Keratinocyte (primary cell): ENCODE measurements at regions not wholly inside any gene's neighbourhood (a gene's known extent, or its start where the extent isn't known, plus 50 kb on each side); places are given as distances from the start of the nearest gene placed in this dataset.
A peak's percentile ranks its signal among the peaks of the same experiment; 100 is the strongest.

Source experiments
- DNase-seq: peaks from one replicate; pipeline ENCODE4 v3.0.0-alpha.2; 2011; ENCODE audit warnings: low read depth, missing footprints, low spot score
- FAIRE-seq: peaks from 2 replicates; lab custom pipeline; 2011; peaks lifted over from hg19 to GRCh38; lab: Jason Lieb, UNC
- H2AFZ ChIP-seq: 2 replicates; pipeline ENCODE4 v1.6.0; 2012; ENCODE audit warnings: low read length, control low read depth, inconsistent platforms; ENCODE audit not compliant: control insufficient read depth
- H3K27ac ChIP-seq: 2 replicates; pipeline ENCODE4 v1.5.1; 2011; ENCODE audit warnings: low read length; ENCODE audit not compliant: control insufficient read depth, insufficient read depth
- H3K27me3 ChIP-seq: 3 replicates; pipeline ENCODE4 v1.6.0; 2011; ENCODE audit warnings: low read length; ENCODE audit not compliant: control insufficient read depth, insufficient read depth; ENCODE audit errors: extremely low read depth
- H3K36me3 ChIP-seq, 2 experiments: 2 replicates in 1 of 2; 3 replicates in 1 of 2; pipeline ENCODE4 v1.5.1; 2011; ENCODE audit warnings: low read length in 2 of 2, mild to moderate bottlenecking in 1 of 2; ENCODE audit not compliant: control insufficient read depth in 2 of 2, insufficient read depth in 2 of 2; ENCODE audit errors: extremely low read depth in 1 of 2
- H3K4me1 ChIP-seq: 3 replicates; pipeline ENCODE4 v1.5.1; 2011; ENCODE audit warnings: low read length; ENCODE audit not compliant: control insufficient read depth, insufficient read depth; ENCODE audit errors: extremely low read depth
- H3K4me2 ChIP-seq: 3 replicates; pipeline ENCODE4 v1.6.0; 2011; ENCODE audit warnings: low read depth, low read length; ENCODE audit not compliant: control insufficient read depth, insufficient read depth; ENCODE audit errors: extremely low read depth
- H3K4me3 ChIP-seq, 3 experiments: fragments of 200-600 bp in 1 of 3; sonication (generic) in 1 of 3; 2 replicates in 2 of 3; 3 replicates in 1 of 3; pipeline ENCODE4 v1.5.1; 2011 to 2016; ENCODE audit warnings: low read length in 3 of 3, mild to moderate bottlenecking in 3 of 3, control low read depth in 2 of 3, inconsistent platforms in 1 of 3, low read depth in 1 of 3, mixed read lengths in 1 of 3, mixed run types in 1 of 3, moderate library complexity in 1 of 3; ENCODE audit not compliant: control insufficient read depth in 2 of 3, insufficient read depth in 2 of 3; ENCODE audit errors: extremely low read depth in 1 of 3
- H3K79me2 ChIP-seq: 2 replicates; pipeline ENCODE4 v1.6.0; 2012; ENCODE audit warnings: low read length; ENCODE audit not compliant: control insufficient read depth, insufficient read depth
- H3K9ac ChIP-seq: 3 replicates; pipeline ENCODE4 v1.6.0; 2011; ENCODE audit warnings: low read length; ENCODE audit not compliant: control insufficient read depth, insufficient read depth; ENCODE audit errors: extremely low read depth
- H3K9me1 ChIP-seq: 3 replicates; pipeline ENCODE4 v1.6.0; 2011; ENCODE audit warnings: low read length; ENCODE audit not compliant: control insufficient read depth, insufficient read depth; ENCODE audit errors: extremely low read depth
- H3K9me3 ChIP-seq: 2 replicates; pipeline ENCODE4 v1.5.1; 2012; ENCODE audit warnings: low read depth, low read length; ENCODE audit not compliant: control insufficient read depth
- H4K20me1 ChIP-seq: 3 replicates; pipeline ENCODE4 v1.6.0; 2011; ENCODE audit warnings: low read length; ENCODE audit not compliant: control insufficient read depth, insufficient read depth; ENCODE audit errors: extremely low read depth
- CTCF ChIP-seq, 3 experiments: IDR thresholded peaks in 1 of 3; conservative IDR thresholded peaks in 1 of 3; optimal IDR thresholded peaks in 1 of 3; 2 replicates in 2 of 3; 3 replicates in 1 of 3; pipeline versions ENCODE3 to v1.5.1; 2011; ENCODE audit warnings: low read length in 3 of 3, mild to moderate bottlenecking in 3 of 3, moderate library complexity in 2 of 3, control low read depth in 1 of 3, inconsistent platforms in 1 of 3; ENCODE audit not compliant: insufficient read depth in 2 of 3; ENCODE audit errors: extremely low read depth in 1 of 3
- EZH2 ChIP-seq: IDR thresholded peaks from one replicate; pipeline ENCODE4 v1.6.1; 2012; ENCODE audit warnings: inconsistent platforms, mild to moderate bottlenecking, low read length, moderate library complexity
- dilution Hi-C: fragments of 300-500 bp; cut with MboI; formaldehyde crosslinking; loops from one replicate; pipeline ENCODE4 v1.7.0; 2020; ENCODE audit warnings: low sequenced_read_pairs; ENCODE audit not compliant: extremely low pct_ligation_motif_present

GRCh38 chr6:90456001-90456400 lies 130.9 kb downstream of the MAP3K7 start:
- Histone ChIP-seq H3K36me3 (no peaks in the 10 kb centered on the region), H3K79me2 (no peaks in the 10 kb centered on the region), H3K27me3 (no peaks in the 10 kb centered on the region), H3K4me3 (no peak overlapping the region), H4K20me1 (no peaks in the 10 kb centered on the region), H2AFZ (no peak overlapping the region), H3K27ac (no peak overlapping the region), H3K9me1 (no peaks in the 10 kb centered on the region), H3K4me1 (peaks cover 11% of the 10 kb centered on the region), H3K9ac (no peak overlapping the region), H3K9me3 (no peaks in the 10 kb centered on the region), H3K4me2 (no peak overlapping the region)
- no peak for DNase-seq
- TF ChIP-seq CTCF (optimal IDR thresholded peaks at IDR 0.05 in 1 of 3, IDR thresholded peaks at IDR 0.05 in 1 of 3, conservative IDR thresholded peaks at IDR 0.05 in 1 of 3; ENCODE audit: extremely low read depth in 1 of 3, insufficient read depth in 2 of 3, low read length in 3 of 3) (no peak), EZH2 (no peak)
- FAIRE-seq, result no peak
- dilution Hi-C loops, result no loop called here

- peak overlapping the region; percentile 19 for H3K4me2 ChIP-seq
- H3K4me3 ChIP-seq, result no peak overlapping the region
- H3K9me3 ChIP-seq, result no peaks in the 10 kb centered on the region
- no peak for TF ChIP-seq CTCF (optimal IDR thresholded peaks at IDR 0.05 in 1 of 3, IDR thresholded peaks at IDR 0.05 in 1 of 3, conservative IDR thresholded peaks at IDR 0.05 in 1 of 3; ENCODE audit: extremely low read depth in 1 of 3, insufficient read depth in 2 of 3, low read length in 3 of 3)
- TF ChIP-seq EZH2, result no peak
- no peak for FAIRE-seq
- no peak overlapping the region for H2AFZ ChIP-seq
- H3K79me2 ChIP-seq, result no peaks in the 10 kb centered on the region
- no peak overlapping the region for H3K9ac ChIP-seq
- no peak for DNase-seq
- no peaks in the 10 kb centered on the region for H3K36me3 ChIP-seq
- dilution Hi-C loops, result no loop called here
- no peaks in the 10 kb centered on the region for H3K9me1 ChIP-seq
- no peaks in the 10 kb centered on the region for H4K20me1 ChIP-seq
- no peaks in the 10 kb centered on the region for H3K27me3 ChIP-seq
- H3K4me1 ChIP-seq, result peaks cover 7% of the 10 kb centered on the region
- no peak overlapping the region for H3K27ac ChIP-seq
Measured at GRCh38 chr6:90454836-90455427, 131.9 kb downstream of the MAP3K7 start.
